ENCODE measurements at regions not wholly inside any gene's neighbourhood (a gene's known extent, or its start where the extent isn't known, plus 50 kb on each side); places are given as distances from the start of the nearest gene placed in this dataset.
"Not testable (repeated sequence)": the region's sequence is repeated elsewhere in the genome, so short reads cannot be mapped to it uniquely, and the experiment has no call there.

DNA sequence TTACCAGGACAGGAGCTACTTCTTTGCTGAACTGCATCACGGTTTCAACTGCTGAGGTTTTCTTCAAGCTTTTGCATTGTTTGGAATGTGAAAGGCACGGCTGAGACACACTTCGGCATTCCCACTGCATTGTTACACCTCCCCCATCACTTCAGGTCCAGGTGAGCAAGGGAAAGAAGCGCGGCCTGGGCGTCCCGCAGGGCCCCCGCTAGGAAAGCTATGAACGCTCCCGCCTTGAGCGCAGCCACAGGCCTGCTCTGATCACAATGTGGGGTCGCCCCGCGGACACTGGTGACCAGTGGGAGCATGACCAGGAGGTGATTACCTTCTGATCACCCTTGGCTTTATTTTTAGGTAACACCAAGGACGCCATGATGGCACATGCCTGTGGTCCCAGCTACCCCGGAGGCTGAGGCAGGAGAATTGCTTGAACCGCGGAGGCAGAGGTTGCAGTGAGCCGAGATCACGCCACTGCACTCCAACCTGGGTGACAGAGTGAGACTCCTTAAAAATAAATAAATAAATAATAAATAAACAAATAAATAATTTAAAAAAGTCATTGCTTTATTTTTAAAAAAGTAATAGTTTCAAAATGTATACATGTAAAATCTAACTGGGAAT is 82.2 kb upstream of the ANTXRL start:
- DNase-seq = not testable (repeated sequence)

DNA sequence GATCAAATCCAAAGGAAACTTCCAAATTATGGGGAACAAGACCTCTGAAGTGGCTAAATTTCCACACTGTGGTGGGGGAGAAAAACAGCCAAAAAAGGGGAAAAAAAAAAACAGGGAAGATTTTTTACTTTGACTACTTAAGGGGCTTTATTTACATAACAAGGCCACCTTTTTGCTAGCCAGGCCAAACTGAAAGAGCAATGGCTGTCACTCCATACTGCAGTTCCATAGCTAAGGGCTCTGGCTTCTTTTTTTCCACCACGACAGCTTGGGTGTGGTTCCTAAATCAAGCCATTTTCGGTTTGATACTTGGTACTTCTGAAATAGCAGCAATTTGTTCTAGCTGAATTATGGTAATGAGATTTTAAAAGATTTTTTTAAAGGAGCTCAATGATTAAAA is 76.4 kb upstream of the ANTXRL start:
- not testable (repeated sequence) for DNase-seq

DNA sequence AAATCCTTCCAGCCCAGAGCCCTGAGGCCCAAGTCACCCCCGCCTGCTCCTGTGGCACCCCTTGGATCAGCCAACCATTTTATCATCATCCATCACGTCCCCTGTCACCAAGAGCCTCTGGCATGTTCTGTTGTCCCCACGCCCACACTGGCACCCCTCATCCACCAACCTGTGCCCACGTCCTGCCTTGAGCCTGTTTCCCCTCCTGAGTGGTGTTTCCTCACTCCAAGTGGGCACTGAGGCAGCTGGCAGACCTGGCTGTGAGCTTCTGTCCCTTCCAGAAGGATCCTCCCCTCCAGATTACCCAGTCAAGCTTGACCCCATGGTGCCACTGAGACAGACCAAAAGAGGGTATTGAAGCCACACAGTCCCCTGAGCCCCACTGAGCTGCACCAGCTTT is 71.4 kb upstream of the ANTXRL start:
- DNase-seq = no peak

DNA sequence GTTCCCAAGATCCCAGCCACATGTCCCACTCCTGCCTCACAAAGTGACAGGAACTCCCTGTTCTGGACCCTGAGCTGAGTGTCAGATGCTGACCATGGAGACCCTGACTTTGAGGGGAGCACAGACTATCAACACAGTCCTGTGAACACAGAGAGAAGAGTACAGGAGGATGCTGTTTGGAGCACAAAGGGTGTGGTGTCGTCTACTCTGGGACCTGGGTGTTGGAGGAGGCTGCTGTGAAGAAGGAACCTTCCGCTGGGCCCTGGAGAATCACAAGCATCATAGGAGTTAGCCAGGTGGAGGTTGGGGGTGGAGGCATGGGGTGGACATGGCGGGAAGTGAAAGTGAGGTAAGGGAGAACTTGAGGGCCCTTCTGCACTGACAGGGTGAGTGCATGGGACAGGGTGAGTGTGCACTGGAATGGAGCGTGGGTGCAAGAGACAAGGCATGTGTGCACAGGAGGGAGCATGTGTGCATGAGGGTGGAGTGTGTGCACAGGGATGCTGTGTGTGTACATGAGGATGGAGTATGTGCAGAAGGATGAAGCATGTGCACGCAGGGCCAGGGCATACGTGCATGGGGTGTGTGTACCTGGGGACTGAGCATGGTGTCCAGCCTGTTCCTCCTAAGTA is 70.7 kb upstream of the ANTXRL start:
- DNase-seq = no peak

DNA sequence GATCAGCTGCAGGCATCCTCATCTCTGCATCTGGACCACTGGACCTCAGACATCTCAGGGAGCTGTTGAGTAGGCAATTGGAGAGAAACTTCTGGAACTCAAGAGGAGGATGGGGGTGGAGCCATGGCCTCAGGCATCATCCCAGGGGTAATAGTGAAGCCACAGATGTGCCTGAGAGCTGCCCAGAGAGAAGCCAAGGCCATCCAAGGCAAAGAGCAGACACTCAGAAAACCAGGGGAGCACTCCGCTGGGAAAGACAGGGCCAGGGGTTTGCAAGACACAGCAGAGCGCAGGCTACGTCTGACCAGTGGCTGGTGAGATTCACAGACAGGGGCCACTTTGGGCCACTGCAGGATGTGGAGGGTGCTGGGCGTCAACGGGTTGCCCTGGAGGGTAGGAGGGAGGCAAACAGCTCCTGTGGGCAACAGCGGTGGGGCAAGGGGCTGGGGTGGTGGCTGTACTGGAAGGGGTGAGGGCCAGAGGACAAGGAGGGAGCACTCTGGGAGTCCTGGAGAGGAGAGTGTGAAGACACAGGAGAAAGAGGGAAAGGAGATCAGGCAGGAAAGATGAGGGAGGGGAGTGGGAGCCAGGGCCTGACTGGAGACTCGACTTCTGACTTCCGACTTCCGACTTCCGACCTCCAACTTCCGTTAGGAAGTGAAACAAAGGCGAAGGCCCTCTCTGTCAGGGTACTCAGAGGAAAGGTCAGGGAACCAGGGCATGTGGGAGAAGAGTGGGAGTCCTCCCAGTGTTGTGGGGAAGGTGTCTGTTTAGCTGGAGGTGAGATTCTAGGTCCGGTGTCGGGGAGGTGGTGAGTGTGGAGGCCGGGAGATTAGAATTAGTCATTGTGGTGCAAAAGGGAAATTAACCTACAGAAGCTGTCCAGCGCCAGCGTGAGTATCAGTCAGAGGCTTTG is 69.7 kb upstream of the ANTXRL start:
- DNase-seq = no peak

DNA sequence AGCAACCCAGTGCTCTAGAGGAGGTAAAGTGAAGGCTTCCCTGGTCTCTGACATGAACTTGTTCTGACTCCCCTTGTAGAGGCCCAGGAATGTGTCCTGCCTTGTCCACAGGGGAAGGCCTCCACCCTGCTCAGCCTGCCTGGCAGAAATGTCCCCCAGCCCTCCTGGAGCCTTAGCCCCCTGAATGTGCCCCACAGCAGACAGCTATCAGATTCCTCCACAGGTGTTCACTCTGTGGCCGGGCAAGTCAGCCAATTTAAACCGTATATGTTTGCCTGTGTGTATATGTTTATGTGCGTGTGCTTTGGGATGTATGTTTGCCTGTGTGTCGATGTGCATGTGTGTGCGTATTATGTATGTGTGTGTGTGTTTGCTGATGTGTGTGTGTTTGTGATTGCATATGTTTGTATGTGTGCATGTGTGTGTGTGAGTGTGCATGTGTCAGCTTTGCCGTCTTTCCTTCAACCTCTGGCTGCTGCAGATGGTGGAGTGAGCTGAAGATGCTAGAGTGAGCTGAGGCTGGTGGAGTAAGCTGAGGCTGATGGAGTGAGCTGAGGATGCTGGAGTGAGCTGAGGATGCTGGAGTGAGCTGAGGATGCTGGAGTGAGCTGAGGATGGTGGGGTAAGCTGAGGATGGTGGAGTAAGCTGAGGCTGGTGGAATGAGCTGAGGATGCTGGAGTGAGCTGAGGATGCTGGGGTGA is 68.9 kb upstream of the ANTXRL start:
- DNase-seq = no peak

DNA sequence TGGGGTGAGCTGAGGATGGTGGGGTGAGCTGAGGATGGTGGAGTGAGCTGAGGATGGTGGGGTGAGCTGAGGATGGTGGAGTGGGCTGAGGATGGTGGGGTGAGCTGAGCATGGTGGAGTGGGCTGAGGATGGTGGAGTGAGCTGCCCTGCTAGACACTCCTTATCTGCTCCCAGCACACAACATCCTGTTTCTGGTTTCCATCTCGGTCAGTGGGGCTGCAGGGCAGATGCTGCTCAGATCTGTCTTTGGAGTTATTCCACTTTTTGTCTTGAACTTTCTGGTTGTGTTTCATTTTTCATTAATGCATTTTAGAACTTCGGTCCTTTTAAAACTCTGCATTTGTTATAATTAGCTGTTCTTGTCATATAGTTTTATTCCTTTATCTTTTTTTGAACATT is 67.9 kb upstream of the ANTXRL start:
- no peak for DNase-seq

DNA sequence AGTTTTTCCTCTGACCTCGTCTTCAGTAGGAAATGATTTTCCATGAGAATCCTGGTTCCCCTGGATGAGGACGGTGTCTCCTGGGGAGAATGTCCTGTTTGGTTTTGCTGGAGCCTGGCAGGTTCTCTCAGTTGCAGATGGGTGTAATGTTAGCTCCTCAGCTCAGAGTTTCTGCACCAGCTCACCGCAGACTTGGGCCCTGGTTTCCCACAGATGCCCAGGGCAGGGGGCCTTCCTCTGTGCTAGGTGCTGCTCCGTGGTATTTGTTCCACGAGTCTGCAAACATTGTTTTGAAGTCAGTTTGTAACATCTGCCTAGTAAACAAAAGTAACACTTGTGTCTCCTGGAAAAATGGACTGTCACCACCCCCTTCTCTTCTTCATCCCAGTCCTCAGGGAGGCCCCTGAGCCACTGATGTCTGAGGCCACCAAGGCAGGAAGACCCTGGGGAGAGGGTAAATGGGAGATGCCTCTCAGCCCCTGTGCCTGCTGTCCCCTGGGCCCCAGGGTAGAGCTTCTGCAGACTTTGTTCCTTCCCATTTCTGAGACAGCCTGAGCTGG is 67.3 kb upstream of the ANTXRL start:
- not testable (repeated sequence) for DNase-seq

DNA sequence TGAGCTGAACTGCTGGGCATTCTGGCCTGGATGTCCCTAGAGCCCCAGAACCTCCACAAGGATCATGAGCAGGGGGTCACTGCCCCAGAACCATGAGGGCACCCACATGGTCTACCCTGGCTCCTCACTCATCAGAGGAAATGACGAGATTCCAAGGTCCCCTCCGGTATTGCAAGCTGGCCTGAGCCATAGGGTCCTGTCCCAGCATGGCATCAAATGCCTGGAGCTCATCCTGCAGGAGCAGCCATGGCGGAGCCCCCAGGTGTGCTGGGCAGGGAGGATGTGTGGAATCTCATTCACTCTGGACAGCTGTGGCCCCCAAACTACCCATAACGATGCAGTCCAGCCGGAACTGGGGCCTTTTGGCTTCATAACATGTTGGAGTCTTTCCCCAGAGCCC is 66.6 kb upstream of the ANTXRL start:
- DNase-seq = no peak

DNA sequence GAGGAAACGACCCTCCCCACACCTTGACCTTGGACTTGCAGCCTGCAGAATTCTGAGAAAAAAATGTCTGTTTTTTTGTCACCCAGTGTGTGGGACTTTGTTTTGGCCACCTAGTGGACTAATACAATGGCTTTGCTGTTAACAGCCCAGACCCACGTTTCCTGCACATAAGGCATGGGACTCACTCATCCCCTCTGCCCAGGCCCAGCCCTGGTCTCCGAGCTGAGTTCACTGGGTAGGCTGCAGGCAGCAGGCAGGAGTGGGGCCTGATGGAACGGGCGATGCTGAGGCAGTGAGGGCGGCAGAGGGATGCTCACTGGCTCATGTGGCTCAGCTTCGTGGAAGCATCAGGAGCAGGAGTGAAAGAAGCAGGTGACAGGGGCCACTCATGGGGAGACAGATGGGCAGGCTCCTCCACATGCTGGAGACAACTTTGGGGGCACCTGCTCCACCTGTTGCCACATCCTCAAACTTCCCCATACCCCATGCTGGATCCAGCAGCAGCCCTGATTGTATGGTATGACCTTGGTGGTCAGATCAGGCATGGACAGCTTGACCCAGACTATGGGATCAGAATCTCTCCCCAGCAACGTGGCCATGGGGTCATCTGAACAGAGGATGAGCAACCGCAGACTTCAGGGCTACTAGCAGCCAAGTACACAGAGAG is 65.8 kb upstream of the ANTXRL start:
- no peak for DNase-seq

DNA sequence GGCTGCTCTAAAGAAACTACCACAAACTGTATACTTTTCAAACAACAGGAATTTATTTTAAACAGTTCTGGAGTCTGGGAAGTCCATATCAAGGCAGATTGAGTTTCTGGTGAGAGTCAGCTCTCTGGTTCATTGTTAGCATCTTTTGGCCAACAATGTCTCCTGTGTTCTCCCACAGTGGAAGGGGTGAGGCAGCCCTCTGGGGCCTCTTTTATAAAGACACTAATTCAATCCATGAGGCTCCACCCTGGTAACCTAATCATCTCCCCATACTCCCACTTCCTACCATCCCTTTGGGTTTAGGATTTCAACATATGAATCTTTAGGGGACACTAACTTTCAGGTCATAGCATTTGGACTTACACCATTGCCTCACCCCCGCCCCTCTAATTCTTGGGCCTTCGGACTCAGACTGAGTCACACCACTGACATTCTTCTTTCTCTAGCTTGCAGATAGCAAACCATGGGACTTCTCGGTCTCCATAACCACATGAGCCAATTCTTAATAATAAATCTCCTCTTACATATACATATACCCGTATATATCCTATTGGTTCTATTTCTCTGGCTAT is 64.3 kb upstream of the ANTXRL start:
- no peak for DNase-seq

DNA sequence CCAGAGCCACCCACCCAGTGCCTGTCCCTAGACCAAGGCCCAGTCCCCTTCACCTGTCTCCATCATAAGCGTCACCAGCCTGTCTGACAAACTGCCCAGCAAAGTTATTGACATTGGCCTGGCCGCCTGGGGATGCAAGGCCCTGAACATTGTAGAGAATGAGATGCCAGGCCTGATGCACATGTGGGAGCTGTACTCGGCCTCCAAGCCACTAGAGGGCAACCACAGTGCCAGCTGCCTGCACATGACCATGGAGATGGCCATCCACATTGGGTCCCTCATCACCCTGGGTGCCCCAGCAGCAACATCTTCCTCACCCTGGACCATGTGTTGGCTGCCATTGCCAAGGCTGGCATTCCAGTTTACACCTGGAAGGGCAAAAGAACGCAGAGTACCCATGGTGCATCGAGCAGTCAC is 63.7 kb upstream of the ANTXRL start:
- DNase-seq = no peak

DNA sequence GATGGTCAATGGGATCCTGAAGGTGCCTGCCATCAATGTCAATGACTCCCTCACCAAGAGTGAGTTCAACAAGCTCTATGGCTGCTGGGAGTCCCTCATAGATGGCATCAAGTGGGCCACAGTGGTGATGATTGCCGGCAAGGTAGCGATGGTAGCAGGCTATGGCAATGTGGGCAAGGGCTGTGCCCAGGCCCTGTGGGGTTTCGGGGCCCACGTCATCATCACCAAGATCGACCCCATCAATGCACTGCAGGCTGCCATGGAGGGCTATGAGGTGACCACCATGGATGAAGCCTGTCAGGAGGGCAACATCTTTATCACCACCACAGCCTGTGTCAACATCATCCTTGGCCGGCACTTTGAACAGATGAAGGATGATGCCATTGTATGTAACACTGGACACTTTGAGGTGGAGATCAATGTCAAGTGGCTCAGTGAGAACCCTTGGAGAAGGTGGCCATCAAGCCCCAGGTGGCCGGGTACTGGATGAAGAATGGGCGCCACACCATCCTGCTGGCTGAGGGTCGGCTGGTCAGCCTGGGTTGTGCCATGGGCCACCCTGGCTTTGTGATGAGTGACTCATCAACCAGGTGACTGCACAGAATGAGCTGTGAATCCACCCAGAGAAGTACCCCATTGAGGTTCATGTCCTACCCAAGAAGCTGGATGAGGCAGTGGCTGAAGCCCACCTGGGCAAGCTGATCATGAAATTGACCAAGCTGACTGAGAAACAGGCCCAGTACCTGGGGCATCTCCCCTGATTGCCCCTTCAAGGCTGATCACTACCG is 63.0 kb upstream of the ANTXRL start:
- DNase-seq = no peak

DNA sequence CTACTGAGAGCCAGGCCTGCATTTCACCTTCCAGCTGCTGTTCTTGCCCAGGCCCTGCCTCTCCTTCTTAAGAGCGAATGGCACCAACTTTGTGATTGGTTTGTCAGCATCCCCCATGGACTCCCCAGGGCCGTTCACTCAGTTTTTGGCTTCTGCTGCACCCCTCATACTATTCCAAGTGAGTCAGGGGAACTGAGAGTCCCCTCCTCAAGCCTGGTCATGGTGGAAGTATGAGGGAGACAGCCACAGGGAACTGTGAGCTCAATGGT is 62.4 kb upstream of the ANTXRL start:
- no peak for DNase-seq

DNA sequence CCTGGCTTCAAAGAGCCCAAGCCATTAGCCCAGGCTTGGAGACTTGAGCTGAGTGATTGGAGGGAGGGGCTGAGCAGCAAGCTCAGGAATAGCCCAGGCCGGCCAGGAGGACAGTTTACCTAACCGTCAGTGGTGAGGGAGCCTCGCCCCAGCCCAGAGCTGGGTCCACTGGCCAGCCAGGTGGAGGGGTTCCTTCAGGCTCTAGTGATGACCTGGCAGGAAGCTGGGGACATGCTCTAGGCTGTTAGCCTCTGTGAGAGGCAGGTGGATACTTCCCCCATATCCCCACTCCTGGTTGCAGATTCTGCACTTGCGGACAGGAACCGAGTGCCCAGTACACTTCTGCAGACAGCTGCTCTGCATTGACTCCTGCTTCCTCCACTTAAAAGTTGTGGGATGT is 61.2 kb upstream of the ANTXRL start:
- DNase-seq = no peak

DNA sequence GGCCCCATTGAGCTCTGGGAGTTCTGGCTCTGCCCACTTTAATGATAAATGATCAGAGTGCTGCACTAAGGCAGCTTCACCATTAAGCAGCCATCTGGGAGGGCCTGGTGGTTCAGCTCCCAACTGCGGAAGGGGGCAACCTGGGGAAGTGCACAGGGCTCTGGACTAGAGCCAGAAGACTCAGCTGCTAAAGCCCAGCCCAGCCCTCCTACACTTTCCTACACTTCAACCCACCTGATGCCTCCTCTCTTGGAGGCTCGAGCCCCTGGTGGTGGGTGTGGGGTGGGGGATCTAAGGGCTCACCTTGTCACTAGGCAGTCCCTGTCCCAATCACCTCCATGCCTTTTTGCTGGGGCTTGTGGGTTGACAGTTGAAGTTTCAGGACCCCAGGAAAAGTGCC is 60.6 kb upstream of the ANTXRL start:
- no peak for DNase-seq

DNA sequence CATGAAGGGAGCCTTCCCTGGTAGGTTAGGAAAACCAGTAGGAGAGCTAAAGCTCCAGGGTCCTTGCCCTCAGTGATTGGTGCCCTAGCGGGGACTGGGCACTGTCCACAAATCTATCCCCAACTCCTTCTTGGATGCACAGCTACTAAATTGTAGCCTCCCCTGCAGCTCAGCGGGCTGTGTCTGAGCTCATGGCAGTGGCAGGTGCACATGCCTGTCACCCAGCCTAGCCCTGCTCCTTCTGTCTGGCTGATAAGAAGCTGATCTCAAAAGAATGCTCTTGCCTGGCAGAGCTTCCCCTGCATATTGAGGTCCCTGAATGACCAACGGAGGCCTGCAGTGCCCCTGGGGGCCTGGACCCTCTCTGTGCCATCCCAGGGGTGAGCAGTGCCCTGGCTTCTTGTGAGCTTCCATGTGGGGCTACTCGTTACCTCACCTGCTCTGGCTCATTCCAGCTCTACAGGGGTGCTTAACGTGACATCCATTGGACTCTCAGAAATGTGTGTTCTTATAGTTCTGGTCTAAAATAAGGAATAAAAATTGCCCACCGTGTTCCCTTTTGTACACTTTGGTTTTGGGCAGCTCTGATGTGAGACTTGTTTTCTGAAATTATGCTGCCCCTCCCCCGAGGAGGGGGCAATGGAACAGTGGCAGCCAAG is 59.8 kb upstream of the ANTXRL start:
- DNase-seq = no peak

DNA sequence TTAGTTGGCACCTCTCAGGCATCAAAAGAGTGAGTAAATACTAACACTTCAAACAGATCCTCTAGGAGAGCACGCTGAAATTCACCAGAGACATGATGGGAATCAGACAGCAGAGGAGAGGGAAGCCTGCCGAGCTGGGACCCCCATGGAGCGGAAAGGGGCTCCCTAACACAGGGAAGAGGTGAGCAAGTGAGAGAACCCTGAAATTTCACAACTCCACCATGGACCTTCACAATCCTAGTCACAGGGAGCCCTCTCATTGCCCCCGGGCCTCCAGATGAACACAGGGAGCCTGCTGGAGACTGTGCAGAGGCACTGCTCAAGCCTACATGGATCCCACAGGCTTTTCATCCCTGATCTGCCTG is 59.2 kb upstream of the ANTXRL start:
- DNase-seq = no peak

DNA sequence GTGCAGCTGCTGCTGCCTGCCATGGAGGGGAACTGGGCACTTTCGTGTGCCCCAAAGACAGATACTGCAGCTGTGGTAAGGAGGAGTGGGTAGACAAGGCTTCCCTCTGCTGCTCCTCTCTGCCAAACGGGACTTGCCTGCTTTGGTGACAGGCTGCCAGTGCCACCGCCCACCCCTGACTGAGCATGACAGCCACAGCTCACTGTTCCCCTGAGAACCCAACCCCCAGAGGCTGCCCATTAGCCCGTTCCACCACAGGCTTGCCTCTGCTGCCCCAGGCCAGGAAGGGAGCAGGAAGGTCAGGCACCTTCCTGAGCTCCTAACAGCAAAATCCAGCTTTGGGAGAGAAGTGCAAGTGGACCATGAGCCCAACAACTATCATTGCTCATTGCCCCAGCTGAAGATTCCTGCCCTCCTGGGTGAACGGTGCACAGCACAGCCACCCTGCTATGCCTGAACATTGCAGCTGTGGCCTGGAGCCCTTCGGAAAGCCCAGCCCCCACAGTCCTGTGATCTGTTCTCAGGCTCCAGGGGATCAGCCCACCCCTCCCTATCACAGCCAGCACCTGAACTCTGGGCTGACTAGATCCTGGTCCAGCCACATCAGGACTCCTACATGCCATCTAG is 58.7 kb upstream of the ANTXRL start:
- DNase-seq = no peak

DNA sequence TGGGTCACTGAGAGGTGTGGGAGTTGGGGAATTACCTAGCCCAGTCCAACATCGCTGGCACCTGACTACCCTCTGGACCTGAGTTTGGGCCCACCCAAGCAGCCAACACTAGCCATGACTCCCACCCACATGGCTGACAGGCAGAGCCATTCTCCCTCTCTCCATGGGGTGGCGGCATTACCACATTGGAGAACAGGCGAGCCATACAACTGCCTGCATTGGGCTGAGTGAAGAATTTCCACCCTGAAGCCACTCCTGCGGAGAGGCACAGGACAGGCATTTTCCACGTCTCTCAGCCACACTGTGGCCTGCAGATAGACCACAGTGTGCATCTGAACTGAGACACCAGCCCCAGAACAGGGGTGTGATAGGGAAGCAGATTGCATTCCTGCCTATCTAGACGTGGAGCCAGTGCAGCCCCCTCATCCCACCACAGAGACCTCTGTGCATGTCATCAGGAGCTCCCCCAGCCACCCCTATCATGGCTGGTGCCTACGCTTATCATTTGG is 58.2 kb upstream of the ANTXRL start:
- DNase-seq = peak; percentile 65
